TTC549 (cell line): ENCODE measurements at regions not wholly inside any gene's neighbourhood (a gene's known extent, or its start where the extent isn't known, plus 50 kb on each side); places are given as distances from the start of the nearest gene placed in this dataset.

ENCODE experiments used
- FAIRE-seq: peaks from 2 replicates; lab custom pipeline; 2012; peaks lifted over from hg19 to GRCh38; lab: Jason Lieb, UNC

- no peak for FAIRE-seq
Measured at GRCh38 chr10:76733441-76733936, 904.1 kb downstream of the KCNMA1 start.

GRCh38 chr10:76732306-76732705 is 905.3 kb downstream of the KCNMA1 start:
- FAIRE-seq, result no peak

- no peak for FAIRE-seq
Measured at GRCh38 chr10:76729841-76730487, 907.6 kb downstream of the KCNMA1 start.

GRCh38 chr10:76729346-76729745 is 908.3 kb downstream of the KCNMA1 start:
- no peak for FAIRE-seq

- FAIRE-seq, result no peak
Measured at GRCh38 chr10:76727038-76727437, 910.6 kb downstream of the KCNMA1 start.

- FAIRE-seq, result no peak
Measured at GRCh38 chr10:76723844-76724243, 913.8 kb downstream of the KCNMA1 start.

GRCh38 chr10:76721891-76722505 is 915.6 kb downstream of the KCNMA1 start:
- FAIRE-seq, result no peak

GRCh38 chr10:76719006-76719405 is 918.6 kb downstream of the KCNMA1 start:
- FAIRE-seq, result no peak

- FAIRE-seq, result no peak
Measured at GRCh38 chr10:76717141-76717540, 920.5 kb downstream of the KCNMA1 start.

- FAIRE-seq, result no peak
Measured at GRCh38 chr10:76711222-76711997, 926.2 kb downstream of the KCNMA1 start.

GRCh38 chr10:76700241-76700640 is 937.4 kb downstream of the KCNMA1 start:
- no peak for FAIRE-seq

- FAIRE-seq, result no peak
Measured at GRCh38 chr10:76697923-76698322, 939.7 kb downstream of the KCNMA1 start.

- no peak for FAIRE-seq
Measured at GRCh38 chr10:76695069-76695468, 942.5 kb downstream of the KCNMA1 start.

- no peak for FAIRE-seq
Measured at GRCh38 chr10:76686201-76686600, 951.4 kb downstream of the KCNMA1 start.

GRCh38 chr10:76684968-76685367 is 952.6 kb downstream of the KCNMA1 start:
- no peak for FAIRE-seq

- FAIRE-seq, result no peak
Measured at GRCh38 chr10:76681153-76681552, 956.5 kb downstream of the KCNMA1 start.

- FAIRE-seq, result no peak
Measured at GRCh38 chr10:76679030-76679429, 958.6 kb downstream of the KCNMA1 start.

- FAIRE-seq, result no peak
Measured at GRCh38 chr10:76675951-76676587, 961.5 kb downstream of the KCNMA1 start.

GRCh38 chr10:76675561-76675950 is 962.1 kb downstream of the KCNMA1 start:
- no peak for FAIRE-seq

GRCh38 chr10:76667408-76668370 is 969.9 kb downstream of the KCNMA1 start:
- no peak for FAIRE-seq

GRCh38 chr10:76666891-76667290 is 970.7 kb downstream of the KCNMA1 start:
- FAIRE-seq, result no peak

GRCh38 chr10:76665029-76665428 is 972.6 kb downstream of the KCNMA1 start:
- FAIRE-seq, result no peak
